HUES64 (cell line): ENCODE measurements at regions not wholly inside any gene's neighbourhood (a gene's known extent, or its start where the extent isn't known, plus 50 kb on each side); places are given as distances from the start of the nearest gene placed in this dataset.

Experiments used
- H3K27ac ChIP-seq: 2 replicates; pipeline ENCODE4 v1.7.0; 2013; ENCODE audit warnings: low read depth, low read length, inconsistent platforms
- H3K27me3 ChIP-seq: 2 replicates; pipeline ENCODE4 v1.6.1; 2013; ENCODE audit warnings: mild to moderate bottlenecking, low read length; ENCODE audit not compliant: insufficient read depth
- H3K36me3 ChIP-seq: 2 replicates; pipeline ENCODE4 v1.6.1; 2013; ENCODE audit warnings: mild to moderate bottlenecking, low read length; ENCODE audit not compliant: insufficient read depth
- H3K4me1 ChIP-seq: 2 replicates; pipeline ENCODE4 v1.6.1; 2013; ENCODE audit warnings: mild to moderate bottlenecking, low read length, moderate library complexity; ENCODE audit not compliant: insufficient read depth
- H3K4me3 ChIP-seq: 2 replicates; pipeline ENCODE4 v1.5.1; 2013; ENCODE audit warnings: mild to moderate bottlenecking, low read length, moderate library complexity
- H3K9ac ChIP-seq: 2 replicates; pipeline ENCODE4 v1.6.1; 2013; ENCODE audit warnings: mild to moderate bottlenecking, low read depth, low read length
- H3K9me3 ChIP-seq: 2 replicates; pipeline ENCODE4 v1.6.1; 2013; ENCODE audit warnings: low read depth, low read length; ENCODE audit not compliant: insufficient read depth
- WGBS: fragments of 150-250, 120-280 bp; methylation state at CpG from one replicate; pipeline ENCODE4 v1.1.7; 2013; ENCODE audit warnings: missing lambda C conversion rate; 5-methylcytosine and 5-hydroxymethylcytosine counted together

- Histone ChIP-seq H3K4me1 (no peaks in the 10 kb centered on the region), H3K27me3 (no peaks in the 10 kb centered on the region), H3K9me3 (peaks cover 7% of the 10 kb centered on the region), H3K9ac (no peak overlapping the region), H3K4me3 (no peak overlapping the region), H3K36me3 (no peaks in the 10 kb centered on the region), H3K27ac (no peak overlapping the region)
- 82% methylated on average over 3 of the region's 4 CpGs for WGBS
These were observed 373.4 kb downstream of the METTL4 start for GRCh38 chr18:2197946-2198345.

GRCh38 chr18:2199060-2199459 is 372.2 kb downstream of the METTL4 start:
- Histone ChIP-seq H3K27me3 (no peaks in the 10 kb centered on the region), H3K9ac (no peak overlapping the region), H3K27ac (no peak overlapping the region), H3K9me3 (0 out of 2 replicates have a peak, but pooled peaks cover under 1% of the 10 kb centered on the region), H3K4me1 (no peaks in the 10 kb centered on the region), H3K36me3 (no peaks in the 10 kb centered on the region), H3K4me3 (no peak overlapping the region)
- WGBS: 94% methylated on average over 2 of the region's 2 CpGs

DNA sequence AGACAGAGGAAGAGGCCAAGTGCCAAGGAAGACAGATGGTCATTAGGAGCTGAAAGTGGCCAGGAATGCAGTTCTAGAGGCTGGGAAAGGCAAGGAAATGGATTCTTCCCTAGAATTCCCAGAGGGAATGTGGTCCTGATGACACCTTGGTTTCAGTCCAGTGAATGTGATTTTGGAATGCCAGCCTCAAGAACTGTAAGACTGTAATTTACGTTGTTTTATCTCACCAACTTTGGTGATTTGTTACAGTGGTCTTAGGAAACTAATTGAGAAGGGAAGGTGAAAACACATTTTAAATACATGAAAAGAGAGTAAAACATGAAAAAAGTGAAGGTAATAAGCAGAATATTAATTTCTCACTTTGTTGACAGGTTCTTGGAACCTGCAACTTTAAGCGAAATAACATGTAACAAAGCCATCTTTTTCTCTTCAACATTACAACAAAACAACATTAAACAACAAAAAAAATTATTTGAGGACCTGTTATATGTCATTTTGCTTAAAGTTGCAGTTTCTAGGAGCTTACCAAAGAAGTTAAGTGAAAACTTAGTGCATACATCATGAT is 370.2 kb downstream of the METTL4 start:
- Histone ChIP-seq H3K9me3 (no peaks in the 10 kb centered on the region), H3K4me1 (no peaks in the 10 kb centered on the region), H3K27ac (no peak overlapping the region), H3K27me3 (no peaks in the 10 kb centered on the region), H3K9ac (no peak overlapping the region), H3K4me3 (no peak overlapping the region), H3K36me3 (no peaks in the 10 kb centered on the region)
- 98% methylated on average over 2 of the region's 2 CpGs for WGBS

DNA sequence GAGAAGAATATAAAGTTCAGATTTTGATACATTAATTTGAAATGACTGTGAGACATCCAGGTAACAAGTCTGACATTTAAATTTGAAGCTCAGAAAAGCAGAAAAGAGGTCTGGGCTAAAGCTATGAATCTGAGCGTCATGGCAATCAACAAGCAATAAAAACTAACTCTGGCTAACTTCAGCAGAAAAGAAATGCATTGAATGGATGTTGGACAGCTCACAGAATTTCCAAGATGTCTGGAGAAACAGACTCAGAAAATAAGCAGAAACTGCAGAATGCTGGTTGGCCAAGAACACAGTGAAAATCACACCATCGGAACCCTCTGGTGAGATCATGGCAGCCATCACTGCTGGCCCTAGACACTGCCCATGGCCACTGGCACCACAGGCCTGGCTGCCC is 366.6 kb downstream of the METTL4 start:
- H3K9me3 ChIP-seq: no peaks in the 10 kb centered on the region
- H3K36me3 ChIP-seq: no peaks in the 10 kb centered on the region
- H3K27ac ChIP-seq: no peak overlapping the region
- no peak overlapping the region for H3K9ac ChIP-seq
- WGBS: 99% methylated on average over 2 of the region's 2 CpGs
- no peak overlapping the region for H3K4me3 ChIP-seq
- H3K27me3 ChIP-seq: no peaks in the 10 kb centered on the region
- H3K4me1 ChIP-seq: no peaks in the 10 kb centered on the region

- Histone ChIP-seq H3K27ac (no peak overlapping the region), H3K4me1 (no peaks in the 10 kb centered on the region), H3K36me3 (no peaks in the 10 kb centered on the region), H3K9me3 (no peaks in the 10 kb centered on the region), H3K27me3 (no peaks in the 10 kb centered on the region), H3K4me3 (no peak overlapping the region), H3K9ac (no peak overlapping the region)
- 91% methylated on average over 3 of the region's 3 CpGs for WGBS
These were observed 364.0 kb downstream of the METTL4 start for GRCh38 chr18:2207294-2207693.

- no peak overlapping the region for H3K27ac ChIP-seq
- H3K36me3 ChIP-seq: no peaks in the 10 kb centered on the region
- no peaks in the 10 kb centered on the region for H3K4me1 ChIP-seq
- H3K4me3 ChIP-seq: no peak overlapping the region
- H3K27me3 ChIP-seq: no peaks in the 10 kb centered on the region
- H3K9me3 ChIP-seq: 0 out of 2 replicates have a peak, but pooled peaks cover 6% of the 10 kb centered on the region
- no peak overlapping the region for H3K9ac ChIP-seq
- WGBS: 92% methylated on average over 1 of the region's 1 CpG
These were observed 358.6 kb downstream of the METTL4 start for GRCh38 chr18:2212598-2213205.

GRCh38 chr18:2213905-2214304 is 357.4 kb downstream of the METTL4 start:
- Histone ChIP-seq H3K27ac (no peak overlapping the region), H3K4me1 (no peaks in the 10 kb centered on the region), H3K27me3 (no peaks in the 10 kb centered on the region), H3K4me3 (no peak overlapping the region), H3K36me3 (no peaks in the 10 kb centered on the region), H3K9me3 (0 out of 2 replicates have a peak, but pooled peaks cover 6% of the 10 kb centered on the region), H3K9ac (no peak overlapping the region)
- no CpG with 5 or more reads among the region's 2 CpGs for WGBS

GRCh38 chr18:2217356-2217755 is 353.9 kb downstream of the METTL4 start:
- no peak overlapping the region for H3K4me3 ChIP-seq
- no peaks in the 10 kb centered on the region for H3K36me3 ChIP-seq
- H3K27me3 ChIP-seq: no peaks in the 10 kb centered on the region
- H3K9ac ChIP-seq: no peak overlapping the region
- no peak overlapping the region for H3K27ac ChIP-seq
- WGBS: 85% methylated on average over 2 of the region's 2 CpGs
- H3K4me1 ChIP-seq: no peaks in the 10 kb centered on the region
- H3K9me3 ChIP-seq: 0 out of 2 replicates have a peak, but pooled peaks cover 6% of the 10 kb centered on the region

DNA sequence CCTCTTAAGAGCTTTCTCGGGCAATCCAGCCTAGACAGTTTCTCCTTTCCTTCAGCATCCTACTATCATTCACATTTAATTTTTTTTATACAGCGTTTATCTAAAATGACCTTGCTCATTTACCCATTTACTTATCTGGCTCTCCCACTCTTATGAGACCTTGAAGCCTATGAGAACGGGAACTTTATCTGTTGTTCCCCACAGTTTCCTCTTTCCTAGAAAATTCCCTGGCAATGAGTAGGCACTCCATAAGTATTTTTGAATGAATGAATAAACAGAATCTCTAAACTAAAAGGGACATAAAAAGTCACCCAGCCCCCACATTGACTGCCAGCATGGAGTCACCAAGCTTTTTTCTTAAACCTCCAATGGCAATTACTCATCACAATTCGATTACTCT is 353.2 kb downstream of the METTL4 start:
- no peaks in the 10 kb centered on the region for H3K4me1 ChIP-seq
- no peak overlapping the region for H3K9ac ChIP-seq
- WGBS: 78% methylated on average over 4 of the region's 4 CpGs
- no peak overlapping the region for H3K27ac ChIP-seq
- no peaks in the 10 kb centered on the region for H3K36me3 ChIP-seq
- H3K27me3 ChIP-seq: no peaks in the 10 kb centered on the region
- H3K9me3 ChIP-seq: 0 out of 2 replicates have a peak, but pooled peaks cover 6% of the 10 kb centered on the region
- H3K4me3 ChIP-seq: no peak overlapping the region

- Histone ChIP-seq H3K27me3 (no peaks in the 10 kb centered on the region), H3K27ac (no peak overlapping the region), H3K36me3 (no peaks in the 10 kb centered on the region), H3K9ac (no peak overlapping the region), H3K9me3 (0 out of 2 replicates have a peak, but pooled peaks cover 3% of the 10 kb centered on the region), H3K4me3 (no peak overlapping the region), H3K4me1 (peaks cover 4% of the 10 kb centered on the region; the same call in 1 of the 2 replicates)
- WGBS: 95% methylated on average over 3 of the region's 3 CpGs
These were observed 351.6 kb downstream of the METTL4 start for GRCh38 chr18:2219706-2220105.

DNA sequence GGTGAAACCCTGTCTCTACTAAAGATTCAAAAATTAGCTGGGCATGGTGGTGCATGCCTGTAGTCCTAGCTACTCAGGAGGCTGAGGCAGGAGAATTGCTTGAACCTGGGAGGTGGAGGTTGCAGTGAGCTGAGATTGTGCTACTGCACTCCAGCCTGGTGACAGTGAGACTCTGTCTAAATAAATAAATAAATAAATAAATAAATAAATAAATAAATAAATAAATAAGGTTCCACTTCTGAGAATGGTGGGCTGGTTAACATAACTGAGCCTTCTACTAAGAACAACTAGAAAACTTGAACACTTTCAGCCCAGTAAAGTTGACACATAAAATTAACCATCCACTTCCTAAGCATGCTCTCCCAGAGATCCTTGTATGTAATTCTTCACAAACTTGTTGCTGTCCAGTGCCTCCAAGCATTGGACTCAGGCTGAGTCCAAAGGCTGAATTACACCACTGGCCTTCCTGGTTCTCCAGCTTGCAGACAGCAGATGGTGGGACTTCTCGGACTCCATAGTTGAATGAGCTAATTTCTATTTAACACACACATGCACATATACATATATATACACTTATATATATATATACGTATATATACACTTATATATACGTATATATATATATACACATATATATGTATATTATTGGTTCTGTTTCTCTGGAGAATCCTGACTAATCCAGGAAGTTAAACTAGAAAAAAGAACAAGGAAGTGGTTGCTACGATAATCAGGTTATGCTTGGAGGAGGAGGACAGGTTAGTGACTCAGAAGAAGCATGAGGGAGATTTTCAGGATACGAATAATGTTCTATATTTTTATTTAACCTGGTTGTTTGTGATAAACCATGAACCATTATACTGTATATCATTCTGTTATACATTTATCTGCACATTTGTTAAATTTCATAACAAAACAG is 348.8 kb downstream of the METTL4 start:
- no peak overlapping the region for H3K27ac ChIP-seq
- H3K4me3 ChIP-seq: no peak overlapping the region
- no peaks in the 10 kb centered on the region for H3K9me3 ChIP-seq
- no peaks in the 10 kb centered on the region for H3K27me3 ChIP-seq
- peaks cover 4% of the 10 kb centered on the region; the same call in 1 of the 2 replicates for H3K4me1 ChIP-seq
- no peaks in the 10 kb centered on the region for H3K36me3 ChIP-seq
- H3K9ac ChIP-seq: no peak overlapping the region
- 83% methylated on average over 2 of the region's 5 CpGs for WGBS
